A673 (cell line): ENCODE measurements at regions not wholly inside any gene's neighbourhood (a gene's known extent, or its start where the extent isn't known, plus 50 kb on each side); places are given as distances from the start of the nearest gene placed in this dataset.

ENCODE experiments used
- CTCF ChIP-seq: fragments of 300-800, 200-600 bp; sonication (generic); conservative IDR thresholded peaks from 2 replicates; pipeline ENCODE4 v1.5.1; 2017; ENCODE audit warnings: low read depth, mild to moderate bottlenecking, antibody characterized with exemption, low read length, moderate library complexity, mixed read lengths
- EZH2 ChIP-seq: fragments of 200-600 bp; sonication (generic); IDR thresholded peaks from 2 replicates; pipeline ENCODE4 v1.6.1; 2017; ENCODE audit warnings: borderline replicate concordance, low read depth, mild to moderate bottlenecking, mixed read lengths, antibody characterized with exemption, low read length; ENCODE audit not compliant: poor library complexity, severe bottlenecking

DNA sequence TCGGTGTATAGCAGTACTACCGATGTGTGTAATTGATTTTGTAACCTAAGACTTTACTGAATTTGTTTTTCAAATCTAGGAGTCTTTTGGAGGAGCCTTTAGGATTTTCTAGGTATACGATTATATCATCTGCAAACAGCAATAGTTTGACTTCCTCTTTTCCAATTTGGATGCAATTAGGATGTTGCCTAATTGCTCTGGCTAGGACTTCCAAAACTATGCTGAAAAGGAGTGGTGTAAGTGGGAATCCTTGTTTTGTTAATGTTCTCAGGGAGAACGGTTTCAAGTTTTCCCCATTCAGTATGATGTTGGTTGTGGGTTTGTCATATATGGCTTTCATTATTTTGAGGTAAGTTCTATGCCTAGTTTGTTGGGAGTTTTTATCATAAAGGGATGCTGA lies 171.6 kb upstream of the PDE3A start:
- TF ChIP-seq CTCF: no peak
- TF ChIP-seq EZH2: no peak
